ENCODE measurements at regions not wholly inside any gene's neighbourhood (a gene's known extent, or its start where the extent isn't known, plus 50 kb on each side); places are given as distances from the start of the nearest gene placed in this dataset.

GRCh38 chr10:3723766-3724165 lies 61.2 kb downstream of the KLF6 start:
- no peak overlapping the region for H2BK15ac ChIP-seq (replicated peaks; ENCODE audit: low read depth)
- no peaks in the 10 kb centered on the region for H3K36me3 ChIP-seq (ENCODE audit: control insufficient read depth, insufficient read depth, low read length)
- H3K4me1 ChIP-seq (ENCODE audit: control insufficient read depth, low read depth, low read length) = no peaks in the 10 kb centered on the region
- no peak overlapping the region for H3K4ac ChIP-seq (ENCODE audit: low read depth, low read length)
- no peaks in the 10 kb centered on the region for H3K27me3 ChIP-seq (ENCODE audit: insufficient read depth, low read length, poor library complexity)
- H3K79me2 ChIP-seq (ENCODE audit: control insufficient read depth, insufficient read depth, low read length) = no peaks in the 10 kb centered on the region
- no peak overlapping the region for H3K56ac ChIP-seq (ENCODE audit: low read length)
- no peak overlapping the region for H3K4me2 ChIP-seq (ENCODE audit: low read length)
- no peak for DNase-seq
- no peak overlapping the region for H3K27ac ChIP-seq (ENCODE audit: low read depth, low read length)
- no peaks in the 10 kb centered on the region for H3K79me1 ChIP-seq (ENCODE audit: low read length)
- no peak overlapping the region for H3K9ac ChIP-seq (ENCODE audit: low read length)
- H2BK120ac ChIP-seq (ENCODE audit: low read depth, low read length) = no peak overlapping the region
- H3K18ac ChIP-seq (ENCODE audit: low read length) = no peak overlapping the region
- no peak overlapping the region for H3K4me3 ChIP-seq (ENCODE audit: low read length)
- H2BK5ac ChIP-seq (ENCODE audit: low read length) = no peak overlapping the region
- no CpG with 5 or more reads among the region's 5 CpGs for WGBS (ENCODE audit: extremely low coverage, insufficient coverage, low lambda C conversion rate)
- no peak overlapping the region for H4K8ac ChIP-seq (ENCODE audit: low read depth, low read length)
- H3K23ac ChIP-seq (ENCODE audit: low read length) = no peak overlapping the region
- no peak overlapping the region for H2AK5ac ChIP-seq (ENCODE audit: low read length)
- no peak overlapping the region for H4K5ac ChIP-seq (ENCODE audit: low read length)

- Histone ChIP-seq H2BK120ac (ENCODE audit: low read depth, low read length) (no peak overlapping the region), H3K23ac (ENCODE audit: low read length) (no peak overlapping the region), H3K4me1 (ENCODE audit: control insufficient read depth, low read depth, low read length) (no peaks in the 10 kb centered on the region), H3K4me2 (ENCODE audit: low read length) (no peak overlapping the region), H3K27me3 (ENCODE audit: insufficient read depth, low read length, poor library complexity) (no peaks in the 10 kb centered on the region), H3K9ac (ENCODE audit: low read length) (no peak overlapping the region), H3K36me3 (ENCODE audit: control insufficient read depth, insufficient read depth, low read length) (no peaks in the 10 kb centered on the region), H2BK5ac (ENCODE audit: low read length) (no peak overlapping the region), H3K18ac (ENCODE audit: low read length) (no peak overlapping the region), H2AK5ac (ENCODE audit: low read length) (no peak overlapping the region), H3K79me2 (ENCODE audit: control insufficient read depth, insufficient read depth, low read length) (no peaks in the 10 kb centered on the region), H4K8ac (ENCODE audit: low read depth, low read length) (no peak overlapping the region), H3K27ac (ENCODE audit: low read depth, low read length) (no peak overlapping the region), H2BK15ac (replicated peaks; ENCODE audit: low read depth) (no peak overlapping the region), H3K4ac (ENCODE audit: low read depth, low read length) (no peak overlapping the region), H3K56ac (ENCODE audit: low read length) (no peak overlapping the region), H3K4me3 (ENCODE audit: low read length) (no peak overlapping the region), H4K5ac (ENCODE audit: low read length) (no peak overlapping the region), H3K79me1 (ENCODE audit: low read length) (no peaks in the 10 kb centered on the region)
- WGBS (ENCODE audit: extremely low coverage, insufficient coverage, low lambda C conversion rate) = no CpG with 5 or more reads among the region's 8 CpGs
- DNase-seq = no peak
Measured at GRCh38 chr10:3720228-3721019, 64.6 kb downstream of the KLF6 start.

GRCh38 chr10:3719024-3719843 lies 65.8 kb downstream of the KLF6 start:
- H3K79me2 ChIP-seq (ENCODE audit: control insufficient read depth, insufficient read depth, low read length) = no peaks in the 10 kb centered on the region
- no peak overlapping the region for H3K4me2 ChIP-seq (ENCODE audit: low read length)
- no peak overlapping the region for H3K9ac ChIP-seq (ENCODE audit: low read length)
- no peaks in the 10 kb centered on the region for H3K79me1 ChIP-seq (ENCODE audit: low read length)
- no peaks in the 10 kb centered on the region for H3K4me1 ChIP-seq (ENCODE audit: control insufficient read depth, low read depth, low read length)
- H3K36me3 ChIP-seq (ENCODE audit: control insufficient read depth, insufficient read depth, low read length) = no peaks in the 10 kb centered on the region
- no peak overlapping the region for H3K18ac ChIP-seq (ENCODE audit: low read length)
- H3K27me3 ChIP-seq (ENCODE audit: insufficient read depth, low read length, poor library complexity) = no peaks in the 10 kb centered on the region
- no peak overlapping the region for H3K4ac ChIP-seq (ENCODE audit: low read depth, low read length)
- no peak overlapping the region for H3K56ac ChIP-seq (ENCODE audit: low read length)
- no peak overlapping the region for H3K4me3 ChIP-seq (ENCODE audit: low read length)
- no peak for DNase-seq
- no peak overlapping the region for H2BK15ac ChIP-seq (replicated peaks; ENCODE audit: low read depth)
- H2AK5ac ChIP-seq (ENCODE audit: low read length) = no peak overlapping the region
- H2BK5ac ChIP-seq (ENCODE audit: low read length) = no peak overlapping the region
- no peak overlapping the region for H3K27ac ChIP-seq (ENCODE audit: low read depth, low read length)
- H2BK120ac ChIP-seq (ENCODE audit: low read depth, low read length) = no peak overlapping the region
- H4K5ac ChIP-seq (ENCODE audit: low read length) = no peak overlapping the region
- no peak overlapping the region for H3K23ac ChIP-seq (ENCODE audit: low read length)
- H4K8ac ChIP-seq (ENCODE audit: low read depth, low read length) = no peak overlapping the region
- WGBS (ENCODE audit: extremely low coverage, insufficient coverage, low lambda C conversion rate) = no CpG with 5 or more reads among the region's 17 CpGs

DNA sequence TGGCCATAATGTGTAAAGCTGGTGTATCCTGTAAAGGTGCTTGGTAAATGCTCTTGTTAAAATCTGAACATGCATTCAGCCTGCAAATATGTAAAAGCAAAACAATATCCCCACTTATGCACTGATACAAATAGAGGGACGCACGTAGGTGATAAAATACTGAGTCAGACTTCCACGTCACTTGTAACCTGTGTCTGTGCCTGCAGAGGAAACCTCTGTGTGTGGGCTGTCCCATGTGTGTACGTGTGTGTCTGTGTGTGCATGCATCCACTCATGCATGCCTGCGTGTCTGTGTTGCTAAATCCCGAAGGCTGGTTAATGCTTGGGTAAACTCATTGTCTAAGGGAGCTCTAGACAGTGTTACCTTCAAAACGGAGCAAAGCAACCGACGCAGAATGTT lies 68.9 kb downstream of the KLF6 start:
- H3K27ac ChIP-seq (ENCODE audit: low read depth, low read length) = no peak overlapping the region
- H3K23ac ChIP-seq (ENCODE audit: low read length) = no peak overlapping the region
- no peaks in the 10 kb centered on the region for H3K36me3 ChIP-seq (ENCODE audit: control insufficient read depth, insufficient read depth, low read length)
- H3K79me2 ChIP-seq (ENCODE audit: control insufficient read depth, insufficient read depth, low read length) = no peaks in the 10 kb centered on the region
- H3K18ac ChIP-seq (ENCODE audit: low read length) = no peak overlapping the region
- H4K8ac ChIP-seq (ENCODE audit: low read depth, low read length) = no peak overlapping the region
- no peaks in the 10 kb centered on the region for H3K4me1 ChIP-seq (ENCODE audit: control insufficient read depth, low read depth, low read length)
- no peak overlapping the region for H2BK120ac ChIP-seq (ENCODE audit: low read depth, low read length)
- no peak overlapping the region for H3K4ac ChIP-seq (ENCODE audit: low read depth, low read length)
- H3K4me2 ChIP-seq (ENCODE audit: low read length) = no peak overlapping the region
- H3K56ac ChIP-seq (ENCODE audit: low read length) = no peak overlapping the region
- H3K4me3 ChIP-seq (ENCODE audit: low read length) = no peak overlapping the region
- H2BK15ac ChIP-seq (replicated peaks; ENCODE audit: low read depth) = no peak overlapping the region
- H3K9ac ChIP-seq (ENCODE audit: low read length) = no peak overlapping the region
- no peak overlapping the region for H4K5ac ChIP-seq (ENCODE audit: low read length)
- no peaks in the 10 kb centered on the region for H3K79me1 ChIP-seq (ENCODE audit: low read length)
- no CpG with 5 or more reads among the region's 9 CpGs for WGBS (ENCODE audit: extremely low coverage, insufficient coverage, low lambda C conversion rate)
- no peak overlapping the region for H2AK5ac ChIP-seq (ENCODE audit: low read length)
- H2BK5ac ChIP-seq (ENCODE audit: low read length) = no peak overlapping the region
- H3K27me3 ChIP-seq (ENCODE audit: insufficient read depth, low read length, poor library complexity) = no peaks in the 10 kb centered on the region
- DNase-seq = no peak

DNA sequence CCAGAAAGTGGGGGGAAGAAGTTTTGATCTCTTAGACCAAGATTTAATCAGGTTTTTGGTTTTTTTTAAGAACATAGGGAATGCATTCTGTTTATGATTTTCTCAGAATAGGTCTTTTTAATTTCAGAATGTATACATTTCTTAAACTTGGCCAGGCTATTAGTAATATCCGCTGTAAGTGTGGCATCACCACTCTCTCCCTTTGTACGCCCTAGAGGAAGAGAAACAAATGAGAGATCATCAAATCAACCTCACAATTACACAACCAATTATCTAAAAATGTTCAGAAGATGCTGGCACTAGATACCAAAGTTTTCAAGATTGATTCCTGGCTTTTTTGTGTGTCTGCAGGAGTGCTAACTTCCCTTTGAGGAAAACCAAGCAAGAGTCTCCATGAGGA lies 70.0 kb downstream of the KLF6 start:
- no peak for DNase-seq
- H3K36me3 ChIP-seq (ENCODE audit: control insufficient read depth, insufficient read depth, low read length) = no peaks in the 10 kb centered on the region
- no peak overlapping the region for H2BK120ac ChIP-seq (ENCODE audit: low read depth, low read length)
- no peaks in the 10 kb centered on the region for H3K79me2 ChIP-seq (ENCODE audit: control insufficient read depth, insufficient read depth, low read length)
- no peak overlapping the region for H2BK5ac ChIP-seq (ENCODE audit: low read length)
- H2AK5ac ChIP-seq (ENCODE audit: low read length) = no peak overlapping the region
- no peaks in the 10 kb centered on the region for H3K79me1 ChIP-seq (ENCODE audit: low read length)
- H2BK15ac ChIP-seq (replicated peaks; ENCODE audit: low read depth) = no peak overlapping the region
- H4K8ac ChIP-seq (ENCODE audit: low read depth, low read length) = no peak overlapping the region
- H3K4me2 ChIP-seq (ENCODE audit: low read length) = no peak overlapping the region
- H3K4ac ChIP-seq (ENCODE audit: low read depth, low read length) = no peak overlapping the region
- H3K27ac ChIP-seq (ENCODE audit: low read depth, low read length) = no peak overlapping the region
- no peaks in the 10 kb centered on the region for H3K27me3 ChIP-seq (ENCODE audit: insufficient read depth, low read length, poor library complexity)
- H3K18ac ChIP-seq (ENCODE audit: low read length) = no peak overlapping the region
- no peak overlapping the region for H3K9ac ChIP-seq (ENCODE audit: low read length)
- H3K23ac ChIP-seq (ENCODE audit: low read length) = no peak overlapping the region
- WGBS (ENCODE audit: extremely low coverage, insufficient coverage, low lambda C conversion rate) = no CpG with 5 or more reads among the region's 2 CpGs
- no peaks in the 10 kb centered on the region for H3K4me1 ChIP-seq (ENCODE audit: control insufficient read depth, low read depth, low read length)
- H3K56ac ChIP-seq (ENCODE audit: low read length) = no peak overlapping the region
- H4K5ac ChIP-seq (ENCODE audit: low read length) = no peak overlapping the region
- H3K4me3 ChIP-seq (ENCODE audit: low read length) = no peak overlapping the region

Data from mesendoderm (in vitro differentiated cells).